SK-N-SH (cell line): ENCODE measurements at regions not wholly inside any gene's neighbourhood (a gene's known extent, or its start where the extent isn't known, plus 50 kb on each side); places are given as distances from the start of the nearest gene placed in this dataset.

Experiments used
- MXI1 ChIP-seq: IDR thresholded peaks from 2 replicates; pipeline ENCODE4 v1.6.1; 2012; ENCODE audit warnings: mild to moderate bottlenecking, low read depth, low read length, improper control_type of control experiment
- RCOR1 ChIP-seq: fragments of 150-350 bp; IDR thresholded peaks from 2 replicates; pipeline ENCODE4 v1.6.1; 2017; ENCODE audit warnings: antibody characterized with exemption, low read length
- RFX5 ChIP-seq: IDR thresholded peaks from 2 replicates; pipeline ENCODE4 v1.6.1; 2012; ENCODE audit warnings: mild to moderate bottlenecking, improper control_type of control experiment, low read length
- TCF12 ChIP-seq: IDR thresholded peaks from 2 replicates; pipeline ENCODE4 v1.4.0; 2012
- TF ChIP-seq, protein P1 (sequence below): fragments of 200-600 bp; sonication (generic); IDR thresholded peaks from 2 replicates; pipeline ENCODE4 v1.6.1; 2017; ENCODE audit warnings: antibody characterized with exemption, mild to moderate bottlenecking, moderate library complexity
- TF ChIP-seq, protein P2 (sequence below): IDR thresholded peaks from 2 replicates; pipeline ENCODE4 v1.4.0; 2012; ENCODE audit warnings: low read depth

DNA sequence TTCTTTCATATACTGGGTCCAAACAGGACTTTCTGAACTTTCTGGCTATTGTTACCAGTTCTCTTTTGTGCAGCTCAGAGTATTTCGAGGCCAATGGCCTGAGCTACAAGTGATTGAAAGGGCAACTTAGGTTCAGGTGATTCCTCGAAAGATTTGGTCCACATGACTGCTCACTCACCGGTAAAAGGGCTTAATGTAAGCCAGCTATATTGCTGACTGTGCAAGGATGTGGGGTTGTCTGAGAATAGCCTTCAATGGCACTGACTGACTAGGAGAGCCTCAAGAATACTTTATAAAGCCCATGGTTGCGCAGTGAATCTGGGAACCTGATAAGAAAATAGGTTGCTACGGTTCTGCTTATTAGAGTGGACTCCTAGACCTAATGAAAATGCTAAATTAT lies 269.0 kb downstream of the SEC16B start:
- TF ChIP-seq, protein P1, sequence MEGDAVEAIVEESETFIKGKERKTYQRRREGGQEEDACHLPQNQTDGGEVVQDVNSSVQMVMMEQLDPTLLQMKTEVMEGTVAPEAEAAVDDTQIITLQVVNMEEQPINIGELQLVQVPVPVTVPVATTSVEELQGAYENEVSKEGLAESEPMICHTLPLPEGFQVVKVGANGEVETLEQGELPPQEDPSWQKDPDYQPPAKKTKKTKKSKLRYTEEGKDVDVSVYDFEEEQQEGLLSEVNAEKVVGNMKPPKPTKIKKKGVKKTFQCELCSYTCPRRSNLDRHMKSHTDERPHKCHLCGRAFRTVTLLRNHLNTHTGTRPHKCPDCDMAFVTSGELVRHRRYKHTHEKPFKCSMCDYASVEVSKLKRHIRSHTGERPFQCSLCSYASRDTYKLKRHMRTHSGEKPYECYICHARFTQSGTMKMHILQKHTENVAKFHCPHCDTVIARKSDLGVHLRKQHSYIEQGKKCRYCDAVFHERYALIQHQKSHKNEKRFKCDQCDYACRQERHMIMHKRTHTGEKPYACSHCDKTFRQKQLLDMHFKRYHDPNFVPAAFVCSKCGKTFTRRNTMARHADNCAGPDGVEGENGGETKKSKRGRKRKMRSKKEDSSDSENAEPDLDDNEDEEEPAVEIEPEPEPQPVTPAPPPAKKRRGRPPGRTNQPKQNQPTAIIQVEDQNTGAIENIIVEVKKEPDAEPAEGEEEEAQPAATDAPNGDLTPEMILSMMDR: no peak
- TF ChIP-seq RCOR1: no peak
- no peak for TF ChIP-seq TCF12
- no peak for TF ChIP-seq MXI1
- TF ChIP-seq, protein P2, sequence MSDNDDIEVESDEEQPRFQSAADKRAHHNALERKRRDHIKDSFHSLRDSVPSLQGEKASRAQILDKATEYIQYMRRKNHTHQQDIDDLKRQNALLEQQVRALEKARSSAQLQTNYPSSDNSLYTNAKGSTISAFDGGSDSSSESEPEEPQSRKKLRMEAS: no peak
- no peak for TF ChIP-seq RFX5
